GM18519 (cell line): ENCODE measurements at regions not wholly inside any gene's neighbourhood (a gene's known extent, or its start where the extent isn't known, plus 50 kb on each side); places are given as distances from the start of the nearest gene placed in this dataset.
"Not testable (repeated sequence)": the region's sequence is repeated elsewhere in the genome, so short reads cannot be mapped to it uniquely, and the experiment has no call there.

Experiments
- ATAC-seq: cut with Tn5 transposase; IDR thresholded peaks from one replicate; pipeline ENCODE4 v1.9.1; 2021; ENCODE audit warnings: mild to moderate bottlenecking, moderate library complexity; ENCODE audit not compliant: unreplicated experiment, low FRiP score

DNA sequence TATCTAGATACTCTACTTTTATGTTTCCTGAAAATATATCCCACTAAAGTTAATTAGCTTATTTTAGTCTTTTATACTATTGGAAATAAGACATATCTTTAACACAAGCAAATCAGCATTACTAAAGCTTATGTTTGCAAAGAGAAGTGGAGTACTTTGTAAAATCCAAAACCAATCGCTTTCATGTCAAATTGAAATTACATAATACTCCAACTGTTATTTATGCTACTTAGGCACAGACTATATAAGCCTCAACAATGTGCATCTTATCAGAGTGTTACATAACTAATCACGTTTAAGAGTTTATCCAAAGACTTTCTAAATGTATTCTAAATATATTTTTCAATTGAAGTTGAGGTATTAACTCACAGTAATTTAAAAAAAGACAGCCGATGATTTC is 200.0 kb downstream of the PCDH20 start:
- no peak for ATAC-seq

GRCh38 chr13:61215116-61215515 is 200.5 kb downstream of the PCDH20 start:
- ATAC-seq, result no peak

GRCh38 chr13:61214551-61214950 is 201.1 kb downstream of the PCDH20 start:
- no peak for ATAC-seq

- not testable (repeated sequence) for ATAC-seq
Observed at GRCh38 chr13:61205898-61206297, 209.8 kb downstream of the PCDH20 start.

GRCh38 chr13:61204025-61204424 is 211.6 kb downstream of the PCDH20 start:
- ATAC-seq, result no peak

DNA sequence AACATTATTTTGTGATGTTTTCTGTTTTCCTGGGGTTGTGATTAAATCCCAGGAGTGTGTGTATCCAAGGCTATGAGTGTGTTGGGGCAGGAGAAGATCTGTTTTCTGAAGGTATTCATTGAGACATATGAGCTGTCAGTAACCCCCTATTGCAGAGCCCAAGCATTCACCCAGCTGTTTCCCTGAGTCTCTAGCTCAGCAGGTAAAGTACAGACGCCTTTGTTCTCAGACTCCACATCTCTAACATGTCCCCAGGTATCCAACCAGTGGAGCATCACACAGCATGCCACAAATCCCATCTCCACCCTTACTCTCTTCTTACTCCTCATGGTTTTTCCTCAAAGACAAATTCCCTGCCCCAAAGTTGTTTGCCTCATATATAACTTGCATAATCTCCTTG is 213.6 kb downstream of the PCDH20 start:
- no peak for ATAC-seq

DNA sequence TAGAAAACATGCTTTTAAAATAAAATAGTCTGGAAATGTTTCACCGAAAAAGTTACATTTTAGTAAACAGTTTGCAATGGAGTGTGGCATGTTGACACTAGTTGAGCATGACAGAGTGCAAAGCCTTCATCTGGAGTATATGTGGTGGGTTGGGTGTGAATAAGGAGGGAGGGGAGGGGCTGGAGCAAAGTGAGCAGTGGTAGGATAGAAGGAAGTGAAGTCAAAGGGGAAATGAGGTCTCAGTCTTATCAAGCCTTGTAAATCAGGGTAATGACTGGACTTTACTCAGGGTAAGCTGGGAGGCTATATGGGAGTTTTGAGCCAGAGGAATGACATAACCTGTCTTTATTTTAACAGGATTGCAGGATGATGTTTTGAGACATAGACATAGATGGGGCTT is 222.8 kb downstream of the PCDH20 start:
- no peak for ATAC-seq

DNA sequence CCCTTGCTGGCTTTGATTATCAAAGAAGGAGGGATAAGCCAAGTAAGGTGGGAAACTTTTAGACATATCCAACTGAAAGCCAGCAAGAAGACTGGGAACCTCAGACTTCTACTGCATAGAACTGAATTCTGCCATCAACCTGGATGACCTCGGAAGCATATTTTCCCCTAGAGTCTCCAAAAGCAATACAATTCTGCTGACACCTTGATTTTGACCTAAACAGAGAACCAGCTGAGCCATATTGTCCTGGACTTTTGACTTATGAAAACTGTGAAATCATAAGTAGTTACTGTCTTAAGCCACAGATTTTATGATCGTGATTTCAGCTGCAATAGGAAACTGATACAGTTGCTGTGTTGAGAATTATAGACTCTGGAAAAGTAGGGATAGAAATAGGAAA is 227.6 kb downstream of the PCDH20 start:
- ATAC-seq, result no peak

DNA sequence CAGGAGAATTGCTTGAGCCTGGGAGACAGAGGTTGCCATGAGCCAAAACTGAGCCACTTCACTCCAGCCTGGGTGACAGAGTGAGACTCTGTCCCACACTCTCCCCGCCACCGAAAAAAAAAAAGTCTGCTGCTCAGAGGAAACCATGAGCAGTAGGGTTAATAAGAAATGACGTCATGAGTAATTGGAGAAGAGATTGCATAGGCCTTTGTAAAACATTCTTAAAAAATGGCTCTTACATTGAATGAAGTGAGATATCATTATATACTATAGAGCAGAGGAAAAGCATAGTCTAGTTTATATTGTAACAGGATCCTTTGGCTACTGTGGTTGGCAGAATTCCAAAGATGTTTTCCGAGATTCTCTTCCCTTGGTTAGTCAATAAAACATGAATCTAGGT is 228.2 kb downstream of the PCDH20 start:
- ATAC-seq, result no peak

- no peak for ATAC-seq
Observed at GRCh38 chr13:61183670-61184069, 232.0 kb downstream of the PCDH20 start.

DNA sequence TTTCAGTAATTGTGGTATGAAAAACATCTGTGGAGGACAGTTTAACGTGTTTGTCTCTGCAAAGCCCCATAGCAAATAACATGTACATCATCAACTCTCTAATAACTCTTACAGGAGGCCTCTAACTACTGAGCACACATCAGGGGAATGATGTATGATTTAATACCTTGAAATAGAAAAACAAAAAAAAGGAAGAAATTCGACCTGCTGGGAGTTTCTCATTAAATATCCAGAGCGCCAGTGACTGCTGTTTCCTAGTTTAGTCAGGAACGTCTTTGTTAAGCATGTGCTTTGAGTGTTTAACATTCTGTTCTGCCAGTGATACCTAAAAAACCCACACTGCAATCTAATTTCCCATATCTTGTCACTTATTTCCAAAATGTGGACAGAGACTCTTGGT is 235.4 kb downstream of the PCDH20 start:
- no peak for ATAC-seq

DNA sequence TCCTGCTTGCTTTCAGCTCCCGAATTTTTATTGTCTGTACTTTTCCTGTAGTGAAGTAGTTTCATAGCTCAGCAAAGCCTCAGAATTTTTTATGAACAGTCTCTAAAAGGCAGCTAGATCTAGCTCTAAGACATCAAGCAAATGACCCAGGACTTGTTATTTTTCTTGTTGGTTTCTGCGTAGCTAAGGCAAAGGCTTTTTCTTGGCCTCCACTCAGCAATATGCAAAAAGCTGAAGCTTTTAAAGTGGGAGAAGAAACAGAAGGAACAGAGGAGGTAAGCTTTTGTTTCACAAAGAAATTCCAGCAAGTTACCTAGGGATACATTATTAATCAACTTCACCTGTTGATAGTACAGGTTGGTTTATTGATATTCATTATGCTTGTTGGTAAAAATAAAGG is 235.9 kb downstream of the PCDH20 start:
- no peak for ATAC-seq

DNA sequence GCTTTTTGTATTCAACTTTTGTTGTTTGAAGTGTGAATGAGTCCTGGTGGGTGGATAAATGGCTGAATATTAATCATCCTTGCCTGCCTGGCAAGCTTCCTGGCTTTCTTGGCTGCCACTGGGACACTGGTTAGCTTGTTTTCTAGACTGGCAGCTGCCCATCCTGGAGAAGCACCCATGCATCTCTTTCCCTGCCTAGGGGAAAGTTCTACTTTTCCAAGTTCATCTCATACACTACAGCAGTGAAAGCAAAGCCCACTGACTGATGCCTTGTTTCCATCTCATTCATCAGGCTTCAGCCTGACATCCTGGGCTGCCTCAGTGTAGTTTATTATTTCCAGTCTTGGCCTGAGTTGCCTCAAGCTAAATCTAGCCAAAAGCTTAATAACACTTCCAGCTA is 244.8 kb downstream of the PCDH20 start:
- no peak for ATAC-seq

DNA sequence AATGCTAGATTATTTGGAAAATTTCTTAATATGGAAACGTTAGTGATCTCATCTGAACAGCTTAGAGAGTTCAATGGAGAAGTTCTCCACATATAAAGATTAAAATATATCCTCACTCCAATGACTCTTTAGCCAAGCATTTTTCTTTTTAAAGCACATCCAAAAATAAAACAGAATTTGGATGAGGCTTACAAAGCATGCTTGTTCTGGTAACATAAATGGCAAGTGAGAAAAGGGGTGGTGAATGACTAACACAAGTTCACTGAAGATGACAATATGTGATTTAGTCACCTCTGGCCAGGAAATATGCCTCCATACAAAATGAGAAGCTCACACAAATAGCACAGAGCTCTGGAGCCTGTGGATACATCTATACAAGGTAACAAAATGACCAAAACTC is 253.0 kb downstream of the PCDH20 start:
- no peak for ATAC-seq

DNA sequence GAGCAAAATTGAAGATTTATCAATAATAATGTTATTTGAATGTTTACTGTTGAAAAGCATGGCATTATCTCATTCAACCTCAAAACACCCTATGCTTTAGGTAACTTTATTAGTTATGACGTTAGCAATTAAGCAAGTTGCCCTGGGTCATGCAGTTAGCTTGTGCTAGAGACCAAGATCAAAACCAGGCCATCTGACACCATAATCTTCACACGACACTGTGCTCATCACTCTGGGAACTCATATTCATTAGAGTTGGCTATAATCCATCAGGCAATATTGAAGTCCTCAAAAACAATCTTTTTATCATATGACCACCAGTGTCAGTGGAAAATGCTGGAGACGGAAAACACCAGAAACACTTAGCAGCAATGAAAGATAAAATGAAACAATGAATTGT is 253.5 kb downstream of the PCDH20 start:
- ATAC-seq, result no peak

DNA sequence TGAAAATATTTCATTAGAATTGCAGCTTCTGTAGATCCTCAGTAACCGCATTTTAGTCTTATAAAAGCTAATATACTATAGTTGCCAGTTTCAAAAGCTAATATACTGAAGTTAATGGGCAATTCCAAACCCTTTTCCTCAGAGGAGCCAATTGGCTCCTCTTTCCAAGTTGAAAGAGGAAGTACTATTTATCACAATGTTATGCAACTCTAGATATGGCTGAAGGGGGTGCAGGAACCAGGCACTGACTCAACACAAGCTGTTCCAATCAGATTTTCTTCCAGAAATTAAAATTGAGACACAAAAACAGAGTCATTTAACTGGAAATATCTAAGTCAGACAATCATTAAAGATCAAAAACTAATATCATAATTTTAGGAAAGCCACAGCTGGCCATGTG is 258.9 kb downstream of the PCDH20 start:
- no peak for ATAC-seq

DNA sequence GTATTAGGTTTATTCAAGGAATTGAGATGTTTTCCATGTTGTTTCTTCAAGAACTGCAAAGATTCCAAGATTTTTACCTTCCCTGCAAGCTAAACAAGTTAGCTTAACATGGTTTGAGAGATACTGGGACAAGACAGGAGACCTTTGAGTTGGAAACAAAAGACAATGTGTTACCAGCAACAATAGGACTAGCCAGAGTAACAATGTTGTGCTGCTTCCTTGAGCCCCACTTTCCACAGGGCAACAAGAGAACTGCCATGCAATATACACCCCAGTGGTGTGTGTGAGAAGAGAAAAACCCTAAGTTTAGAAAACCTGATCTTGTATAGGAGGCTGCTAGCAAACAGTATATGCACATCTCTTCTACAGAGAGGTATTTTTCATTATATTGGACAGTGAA is 264.6 kb downstream of the PCDH20 start:
- ATAC-seq, result no peak

DNA sequence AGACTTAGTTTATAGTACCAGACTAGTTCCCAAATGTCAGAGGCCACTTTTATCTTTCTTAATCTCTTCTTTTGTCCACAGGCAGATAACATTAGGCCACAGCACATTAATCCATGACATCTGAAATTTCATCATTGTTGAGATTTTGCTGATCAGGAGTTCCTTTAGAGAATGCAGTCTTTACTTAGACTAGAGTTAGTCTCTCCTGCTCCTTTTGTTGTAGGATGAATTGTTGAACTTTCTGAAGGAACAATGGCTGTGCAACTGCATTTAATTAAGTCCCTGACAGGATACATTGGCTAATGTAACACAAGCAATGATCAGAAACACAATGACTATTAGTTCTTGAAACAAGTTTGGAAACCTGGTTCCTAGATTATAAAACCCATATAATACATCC is 266.3 kb downstream of the PCDH20 start:
- ATAC-seq, result no peak

DNA sequence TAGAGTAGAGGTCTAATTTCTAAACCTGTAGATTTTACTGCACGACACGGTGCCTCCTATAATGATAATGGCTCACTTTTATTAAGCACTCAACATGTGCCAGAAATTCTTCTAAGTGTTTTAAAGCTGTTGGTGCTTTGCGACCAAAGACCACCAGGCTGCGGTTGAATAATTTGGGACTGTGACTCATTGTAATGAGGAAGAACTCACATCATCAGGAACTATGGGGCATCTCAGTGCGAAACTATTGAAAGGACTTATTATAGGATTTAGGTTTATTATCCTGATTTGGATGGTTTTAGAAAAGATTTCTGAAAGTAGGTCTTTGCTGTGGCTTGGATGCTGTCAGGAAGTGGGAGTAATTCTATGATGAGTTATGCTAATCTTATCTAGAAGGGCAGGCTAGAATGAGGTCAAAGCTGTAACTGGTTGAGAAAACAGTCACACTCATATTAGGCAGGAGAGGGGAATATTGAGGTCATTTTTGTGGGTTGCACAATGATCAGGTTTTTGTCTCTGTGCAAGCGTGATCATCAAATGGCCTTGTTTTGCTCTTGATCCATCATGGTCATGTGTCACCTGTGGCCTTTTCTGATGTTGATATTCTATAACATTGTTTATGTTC is 266.8 kb downstream of the PCDH20 start:
- no peak for ATAC-seq

- ATAC-seq, result no peak
Observed at GRCh38 chr13:61148211-61148610, 267.4 kb downstream of the PCDH20 start.

DNA sequence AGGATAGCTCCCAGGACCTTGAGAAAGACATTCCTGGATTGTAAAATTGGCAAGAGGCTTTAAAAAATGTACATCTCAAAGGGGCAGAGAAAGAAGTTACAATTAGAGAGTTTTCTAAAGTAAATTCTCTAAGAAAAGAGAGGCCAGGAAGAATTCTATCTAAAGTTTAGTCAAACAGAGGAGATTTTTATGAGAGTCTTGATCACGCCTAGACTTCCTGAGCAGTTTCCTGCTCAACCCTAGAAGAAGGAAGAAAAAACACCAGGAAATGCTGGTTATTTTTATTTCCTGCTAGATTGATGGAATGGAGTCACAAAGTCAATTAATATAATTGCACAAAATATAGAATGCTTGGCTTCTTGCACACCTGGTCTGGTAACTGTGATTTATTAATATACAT is 269.1 kb downstream of the PCDH20 start:
- no peak for ATAC-seq

DNA sequence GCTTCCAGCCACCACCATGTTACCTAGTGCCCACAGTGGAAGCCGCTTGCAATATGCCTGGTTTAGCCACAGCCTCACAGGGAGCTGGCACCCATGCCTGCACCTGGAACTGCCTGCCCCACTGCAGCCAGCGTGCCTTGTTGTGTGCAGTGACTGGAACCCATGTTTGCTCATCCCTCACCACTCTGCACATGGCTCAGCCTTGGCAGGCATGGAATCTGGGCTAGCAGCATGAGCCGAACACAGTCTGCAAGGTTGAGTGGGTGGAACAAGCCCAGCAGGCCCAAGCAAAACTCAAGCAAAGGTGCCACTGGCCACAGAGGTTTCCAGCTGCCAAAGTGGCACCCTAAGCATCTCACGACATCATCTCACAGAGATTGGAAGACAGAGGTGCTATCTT is 269.5 kb downstream of the PCDH20 start:
- no peak for ATAC-seq
